ENCODE measurements at regions not wholly inside any gene's neighbourhood (a gene's known extent, or its start where the extent isn't known, plus 50 kb on each side); places are given as distances from the start of the nearest gene placed in this dataset.

GRCh38 chr9:99488131-99489059, 266.3 kb downstream of the SEC61B start:
- H3K9me3 ChIP-seq: no peaks in the 10 kb centered on the region
- peak overlapping the region in 1 of 2 experiments; percentile 87; a peak in 2 of 4 replicates for H3K27ac ChIP-seq (ENCODE audit: low read depth in 2 of 2, low read length in 1 of 2)
- WGBS (ENCODE audit: low lambda C conversion rate): 68% methylated on average over 7 of the region's 7 CpGs
- H3K4me3 ChIP-seq (ENCODE audit: low read depth in 2 of 2, low read length in 1 of 2): no peak overlapping the region
- POLR2A ChIA-PET: interaction anchor here (0.7 to 1.6 kb wide), 2 partner anchors 9 to 23 kb away, joined by 4 to 8 read pairs; no protein-coding TSS in a partner anchor
- no peak for TF ChIP-seq RAD21 (IDR thresholded peaks at IDR 0.05; ENCODE audit: low read length)
- no peak for TF ChIP-seq EZH2phosphoT487 (IDR thresholded peaks at IDR 0.05; ENCODE audit: borderline replicate concordance, low read depth)
- TF ChIP-seq USF1 (IDR thresholded peaks at IDR 0.05; ENCODE audit: borderline replicate concordance, low read depth): no peak
- TF ChIP-seq REST (IDR thresholded peaks at IDR 0.05; ENCODE audit: low read depth, low read length): no peak
- no peak for TF ChIP-seq POLR2AphosphoS5 (IDR thresholded peaks at IDR 0.05; ENCODE audit: low read depth, low read length)
- TF ChIP-seq USF2 (IDR thresholded peaks at IDR 0.05; ENCODE audit: borderline replicate concordance, low read depth, low read length): no peak
- TF ChIP-seq TEAD4 (IDR thresholded peaks at IDR 0.05; ENCODE audit: borderline replicate concordance, insufficient read depth): no peak
- TF ChIP-seq EP300 (IDR thresholded peaks at IDR 0.05; ENCODE audit: borderline replicate concordance in 1 of 2, low read depth in 1 of 2, low read length in 1 of 2): no peak
- TF ChIP-seq NRF1 (IDR thresholded peaks at IDR 0.05; ENCODE audit: low read depth, low read length): no peak
- no peak for TF ChIP-seq ELF1 (IDR thresholded peaks at IDR 0.05)
- no peak for TF ChIP-seq CHD2 (IDR thresholded peaks at IDR 0.05; ENCODE audit: low read length, partially characterized antibody)
- no peak for TF ChIP-seq TAF1 (IDR thresholded peaks at IDR 0.05; ENCODE audit: borderline replicate concordance, low read depth, low read length)
- no peak for TF ChIP-seq FOXM1 (IDR thresholded peaks at IDR 0.05; ENCODE audit: low read depth)
- no peak for TF ChIP-seq RFX5 (IDR thresholded peaks at IDR 0.05; ENCODE audit: low read length)
- no peak for TF ChIP-seq GATA2 (CRISPR knock-in tag; IDR thresholded peaks at IDR 0.05)
- TF ChIP-seq TCF12 (IDR thresholded peaks at IDR 0.05): no peak
- no peak for TF ChIP-seq IRF3 (IDR thresholded peaks at IDR 0.05; ENCODE audit: low read depth, low read length)
- no peak for TF ChIP-seq FOXJ3 (CRISPR knock-in tag; IDR thresholded peaks at IDR 0.05)
- TF ChIP-seq MEF2A (IDR thresholded peaks at IDR 0.05; ENCODE audit: borderline replicate concordance, low read depth): no peak
- no peak overlapping the region for H3K4me2 ChIP-seq
- H3K27me3 ChIP-seq (ENCODE audit: insufficient read depth): no peaks in the 10 kb centered on the region
- H3K9me2 ChIP-seq: no peaks in the 10 kb centered on the region
- no peaks in the 10 kb centered on the region for H4K20me1 ChIP-seq (ENCODE audit: insufficient read depth)
- H3K36me3 ChIP-seq (replicated peaks in 1 of 2; ENCODE audit: control insufficient read depth in 1 of 2, insufficient read depth in 2 of 2, low read length in 1 of 2): no peaks in the 10 kb centered on the region
- CTCF ChIA-PET: interaction anchor here (0.9 to 3.3 kb wide), 4 partner anchors 10 to 21 kb away, joined by 3 to 18 read pairs (median 5); no protein-coding TSS in a partner anchor
- peaks cover 3% of the 10 kb centered on the region for H3F3A ChIP-seq (replicated peaks; ENCODE audit: insufficient read depth)
- no peak overlapping the region for H2AFZ ChIP-seq (ENCODE audit: low read depth)
- peaks cover 0 to 38% of the 10 kb centered on the region in 2 experiments; a peak in 2 of 4 replicates for H3K4me1 ChIP-seq (ENCODE audit: control insufficient read depth in 1 of 2, insufficient read depth in 2 of 2, low read depth in 1 of 2, low read length in 1 of 2)
- H3K79me2 ChIP-seq (ENCODE audit: insufficient read depth): no peaks in the 10 kb centered on the region
- H3K9ac ChIP-seq: no peak overlapping the region
- DNase-seq: peak; percentile 44
